Neural cell (in vitro differentiated cells): ENCODE measurements at regions not wholly inside any gene's neighbourhood (a gene's known extent, or its start where the extent isn't known, plus 50 kb on each side); places are given as distances from the start of the nearest gene placed in this dataset.

ENCODE experiments used
- H2AFZ ChIP-seq: fragments of 200-600, 300-800 bp; sonication (generic), shearing (Covaris generic); 2 replicates; pipeline ENCODE4 v1.6.0; 2014; ENCODE audit warnings: low read depth, mild to moderate bottlenecking, antibody characterized with exemption, low read length, moderate library complexity
- H3F3A ChIP-seq: fragments of 200-600 bp; shearing (Covaris generic); 2 replicates; pipeline ENCODE4 v1.6.1; 2016; ENCODE audit warnings: mild to moderate bottlenecking, moderate library complexity, mixed read lengths, antibody characterized with exemption, low read length; ENCODE audit not compliant: insufficient read depth, poor library complexity, severe bottlenecking
- H3K27ac ChIP-seq: fragments of 200-600, 300-800 bp; sonication (generic), shearing (Covaris generic); 2 replicates; pipeline ENCODE4 v1.5.1; 2014; ENCODE audit warnings: mild to moderate bottlenecking, low read length, moderate library complexity
- H3K27me3 ChIP-seq: fragments of 300-800, 200-600 bp; sonication (generic), shearing (Covaris generic); 2 replicates; pipeline ENCODE4 v1.6.0; 2014; ENCODE audit warnings: mild to moderate bottlenecking, low read depth, low read length, moderate library complexity; ENCODE audit not compliant: insufficient read depth
- H3K36me3 ChIP-seq: fragments of 300-800, 200-600 bp; sonication (generic), shearing (Covaris generic); 2 replicates; pipeline ENCODE4 v1.5.1; 2014; ENCODE audit warnings: mild to moderate bottlenecking, antibody characterized with exemption, low read length, moderate library complexity; ENCODE audit not compliant: insufficient read depth
- H3K4me2 ChIP-seq: fragments of 300-800, 200-600 bp; sonication (generic), shearing (Covaris generic); 2 replicates; pipeline ENCODE4 v1.6.0; 2014; ENCODE audit warnings: mild to moderate bottlenecking, low read length
- H3K4me3 ChIP-seq: fragments of 300-800, 200-600 bp; sonication (generic), shearing (Covaris generic); 2 replicates; pipeline ENCODE4 v1.5.1; 2014; ENCODE audit warnings: mild to moderate bottlenecking, low read length, moderate library complexity
- H3K79me2 ChIP-seq: fragments of 200-600 bp; shearing (Covaris generic); replicated peaks from 2 replicates; pipeline ENCODE4 v1.6.0; 2014; ENCODE audit warnings: mild to moderate bottlenecking, low read length, moderate library complexity; ENCODE audit not compliant: insufficient read depth
- H3K9ac ChIP-seq: fragments of 300-800, 200-600 bp; sonication (generic), shearing (Covaris generic); 2 replicates; pipeline ENCODE4 v1.6.1; 2016; ENCODE audit warnings: mild to moderate bottlenecking, low read length, mixed read lengths
- H3K9me2 ChIP-seq: fragments of 200-600 bp; shearing (Covaris generic); 2 replicates; pipeline ENCODE4 v1.6.1; 2016; ENCODE audit warnings: mild to moderate bottlenecking, low read length, mixed read lengths; ENCODE audit not compliant: insufficient read depth
- H3K9me3 ChIP-seq: fragments of 200-600, 300-800 bp; sonication (generic), shearing (Covaris generic); 2 replicates; pipeline ENCODE4 v1.6.1; 2016; ENCODE audit warnings: mild to moderate bottlenecking, mixed run types, low read length, moderate library complexity, mixed read lengths
- H4K20me1 ChIP-seq: fragments of 200-600 bp; shearing (Covaris generic); 2 replicates; pipeline ENCODE4 v1.6.1; 2016; ENCODE audit warnings: mild to moderate bottlenecking, mixed run types; ENCODE audit not compliant: insufficient read depth
- EP300 ChIP-seq: fragments of 450-650 bp; conservative IDR thresholded peaks from 2 replicates; pipeline ENCODE4 v1.6.1; 2014; ENCODE audit warnings: antibody characterized with exemption, mild to moderate bottlenecking, moderate library complexity; ENCODE audit not compliant: poor library complexity, severe bottlenecking
- EZH2 ChIP-seq: fragments of 200-600, 300-800 bp; shearing (Covaris generic), sonication (generic); IDR thresholded peaks from 2 replicates; pipeline ENCODE4 v1.6.1; 2014; ENCODE audit warnings: antibody characterized with exemption, low read length, borderline replicate concordance, mild to moderate bottlenecking; ENCODE audit not compliant: insufficient read depth, poor library complexity, severe bottlenecking
- MXI1 ChIP-seq: fragments of 450-650 bp; conservative IDR thresholded peaks from 2 replicates; pipeline ENCODE4 v1.6.1; 2014; ENCODE audit warnings: antibody characterized with exemption, mild to moderate bottlenecking; ENCODE audit not compliant: poor library complexity, severe bottlenecking
- POLR2AphosphoS5 ChIP-seq: IDR thresholded peaks from 2 replicates; pipeline ENCODE4 v1.6.1; 2012
- RAD21 ChIP-seq: fragments of 450-650 bp; conservative IDR thresholded peaks from 2 replicates; pipeline ENCODE4 v1.6.1; 2014; ENCODE audit warnings: antibody characterized with exemption, mild to moderate bottlenecking, moderate library complexity
- SMC3 ChIP-seq: fragments of 450-650 bp; conservative IDR thresholded peaks from 2 replicates; pipeline ENCODE4 v1.6.1; 2014; ENCODE audit warnings: antibody characterized with exemption, mild to moderate bottlenecking, moderate library complexity; ENCODE audit not compliant: poor library complexity
- TAF1 ChIP-seq: IDR thresholded peaks from 2 replicates; pipeline ENCODE4 v1.6.1; 2012; ENCODE audit warnings: low read depth
- TF ChIP-seq, protein P1 (sequence below): IDR thresholded peaks from 2 replicates; pipeline ENCODE4 v1.6.1; 2012; ENCODE audit warnings: borderline replicate concordance
- TF ChIP-seq, protein P2 (sequence below): fragments of 450-650 bp; IDR thresholded peaks from 2 replicates; pipeline ENCODE4 v1.5.1; 2014; ENCODE audit warnings: antibody characterized with exemption, mild to moderate bottlenecking, moderate library complexity; ENCODE audit not compliant: poor library complexity, severe bottlenecking

DNA sequence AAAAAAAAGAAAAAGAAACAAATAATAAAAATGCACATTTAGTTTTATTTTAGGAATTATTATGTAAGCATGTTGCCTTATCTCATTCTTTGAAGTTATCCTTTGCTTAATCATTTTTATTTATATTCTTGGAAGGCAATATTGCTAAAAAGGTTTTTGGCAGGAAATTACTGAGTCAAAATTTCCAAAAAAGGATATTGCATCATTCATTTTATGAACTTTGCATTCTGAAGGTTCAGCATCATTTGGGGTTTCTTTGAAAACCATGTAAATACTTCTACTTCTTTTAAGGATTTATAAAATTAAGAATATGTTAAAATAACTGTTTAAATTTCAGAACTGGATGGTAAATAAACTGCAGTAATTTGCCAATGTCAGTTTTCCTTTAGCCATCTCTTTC, 94.2 kb upstream of the CTNND2 start:
- Histone ChIP-seq H2AFZ (no peak overlapping the region), H3K79me2 (no peaks in the 10 kb centered on the region), H3K4me3 (no peak overlapping the region), H3K36me3 (no peaks in the 10 kb centered on the region), H3K9me2 (no peaks in the 10 kb centered on the region), H3K9me3 (no peaks in the 10 kb centered on the region), H3K27me3 (no peaks in the 10 kb centered on the region), H4K20me1 (no peaks in the 10 kb centered on the region), H3K4me2 (no peak overlapping the region), H3K27ac (no peak overlapping the region), H3K9ac (no peak overlapping the region), H3F3A (no peaks in the 10 kb centered on the region)
- TF ChIP-seq, protein P1, sequence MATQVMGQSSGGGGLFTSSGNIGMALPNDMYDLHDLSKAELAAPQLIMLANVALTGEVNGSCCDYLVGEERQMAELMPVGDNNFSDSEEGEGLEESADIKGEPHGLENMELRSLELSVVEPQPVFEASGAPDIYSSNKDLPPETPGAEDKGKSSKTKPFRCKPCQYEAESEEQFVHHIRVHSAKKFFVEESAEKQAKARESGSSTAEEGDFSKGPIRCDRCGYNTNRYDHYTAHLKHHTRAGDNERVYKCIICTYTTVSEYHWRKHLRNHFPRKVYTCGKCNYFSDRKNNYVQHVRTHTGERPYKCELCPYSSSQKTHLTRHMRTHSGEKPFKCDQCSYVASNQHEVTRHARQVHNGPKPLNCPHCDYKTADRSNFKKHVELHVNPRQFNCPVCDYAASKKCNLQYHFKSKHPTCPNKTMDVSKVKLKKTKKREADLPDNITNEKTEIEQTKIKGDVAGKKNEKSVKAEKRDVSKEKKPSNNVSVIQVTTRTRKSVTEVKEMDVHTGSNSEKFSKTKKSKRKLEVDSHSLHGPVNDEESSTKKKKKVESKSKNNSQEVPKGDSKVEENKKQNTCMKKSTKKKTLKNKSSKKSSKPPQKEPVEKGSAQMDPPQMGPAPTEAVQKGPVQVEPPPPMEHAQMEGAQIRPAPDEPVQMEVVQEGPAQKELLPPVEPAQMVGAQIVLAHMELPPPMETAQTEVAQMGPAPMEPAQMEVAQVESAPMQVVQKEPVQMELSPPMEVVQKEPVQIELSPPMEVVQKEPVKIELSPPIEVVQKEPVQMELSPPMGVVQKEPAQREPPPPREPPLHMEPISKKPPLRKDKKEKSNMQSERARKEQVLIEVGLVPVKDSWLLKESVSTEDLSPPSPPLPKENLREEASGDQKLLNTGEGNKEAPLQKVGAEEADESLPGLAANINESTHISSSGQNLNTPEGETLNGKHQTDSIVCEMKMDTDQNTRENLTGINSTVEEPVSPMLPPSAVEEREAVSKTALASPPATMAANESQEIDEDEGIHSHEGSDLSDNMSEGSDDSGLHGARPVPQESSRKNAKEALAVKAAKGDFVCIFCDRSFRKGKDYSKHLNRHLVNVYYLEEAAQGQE: no peak
- no peak for TF ChIP-seq EZH2
- TF ChIP-seq MXI1: no peak
- no peak for TF ChIP-seq RAD21
- no peak for TF ChIP-seq EP300
- TF ChIP-seq TAF1: no peak
- no peak for TF ChIP-seq SMC3
- TF ChIP-seq POLR2AphosphoS5: no peak
- TF ChIP-seq, protein P2, sequence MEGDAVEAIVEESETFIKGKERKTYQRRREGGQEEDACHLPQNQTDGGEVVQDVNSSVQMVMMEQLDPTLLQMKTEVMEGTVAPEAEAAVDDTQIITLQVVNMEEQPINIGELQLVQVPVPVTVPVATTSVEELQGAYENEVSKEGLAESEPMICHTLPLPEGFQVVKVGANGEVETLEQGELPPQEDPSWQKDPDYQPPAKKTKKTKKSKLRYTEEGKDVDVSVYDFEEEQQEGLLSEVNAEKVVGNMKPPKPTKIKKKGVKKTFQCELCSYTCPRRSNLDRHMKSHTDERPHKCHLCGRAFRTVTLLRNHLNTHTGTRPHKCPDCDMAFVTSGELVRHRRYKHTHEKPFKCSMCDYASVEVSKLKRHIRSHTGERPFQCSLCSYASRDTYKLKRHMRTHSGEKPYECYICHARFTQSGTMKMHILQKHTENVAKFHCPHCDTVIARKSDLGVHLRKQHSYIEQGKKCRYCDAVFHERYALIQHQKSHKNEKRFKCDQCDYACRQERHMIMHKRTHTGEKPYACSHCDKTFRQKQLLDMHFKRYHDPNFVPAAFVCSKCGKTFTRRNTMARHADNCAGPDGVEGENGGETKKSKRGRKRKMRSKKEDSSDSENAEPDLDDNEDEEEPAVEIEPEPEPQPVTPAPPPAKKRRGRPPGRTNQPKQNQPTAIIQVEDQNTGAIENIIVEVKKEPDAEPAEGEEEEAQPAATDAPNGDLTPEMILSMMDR: no peak

DNA sequence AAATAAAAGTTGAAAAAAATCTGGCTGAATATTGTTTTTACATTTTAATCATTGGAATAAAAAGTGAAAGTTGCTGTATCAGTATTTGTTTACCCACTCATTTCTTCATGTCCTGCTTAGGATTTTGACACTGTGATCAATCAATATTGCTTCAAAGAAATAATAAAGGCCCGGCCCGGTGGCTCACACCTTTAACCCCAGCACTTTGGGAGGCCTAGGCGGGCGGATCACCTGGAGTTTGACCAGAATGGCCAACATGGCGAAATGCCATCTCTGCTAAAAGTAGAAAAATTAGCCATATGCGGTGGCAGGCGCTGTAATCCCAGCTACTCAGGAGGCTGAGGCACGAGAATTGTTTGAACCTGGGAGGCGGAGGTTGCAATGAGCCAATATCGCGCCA, 93.7 kb upstream of the CTNND2 start:
- no peaks in the 10 kb centered on the region for H3K27me3 ChIP-seq
- no peak overlapping the region for H2AFZ ChIP-seq
- H3K79me2 ChIP-seq: no peaks in the 10 kb centered on the region
- H3F3A ChIP-seq: no peaks in the 10 kb centered on the region
- no peaks in the 10 kb centered on the region for H3K9me3 ChIP-seq
- H3K4me2 ChIP-seq: no peak overlapping the region
- H3K4me3 ChIP-seq: no peak overlapping the region
- TF ChIP-seq, protein P1: no peak
- TF ChIP-seq EZH2 (no peak), SMC3 (no peak), EP300 (no peak), MXI1 (no peak), TAF1 (no peak), POLR2AphosphoS5 (no peak), RAD21 (no peak)
- TF ChIP-seq, protein P2: no peak
- no peaks in the 10 kb centered on the region for H3K9me2 ChIP-seq
- no peak overlapping the region for H3K9ac ChIP-seq
- H4K20me1 ChIP-seq: no peaks in the 10 kb centered on the region
- H3K27ac ChIP-seq: no peak overlapping the region
- H3K36me3 ChIP-seq: no peaks in the 10 kb centered on the region
